ENCODE measurements at regions not wholly inside any gene's neighbourhood (a gene's known extent, or its start where the extent isn't known, plus 50 kb on each side); places are given as distances from the start of the nearest gene placed in this dataset.

- TF ChIP-seq ZNF592 (IDR thresholded peaks at IDR 0.05) (no peak), RB1 (IDR thresholded peaks at IDR 0.05; ENCODE audit: borderline replicate concordance) (no peak), SMAD5 (IDR thresholded peaks at IDR 0.05; ENCODE audit: low read depth) (no peak), YBX1 (IDR thresholded peaks at IDR 0.05) (no peak)
- TF ChIP-seq, protein P1, sequence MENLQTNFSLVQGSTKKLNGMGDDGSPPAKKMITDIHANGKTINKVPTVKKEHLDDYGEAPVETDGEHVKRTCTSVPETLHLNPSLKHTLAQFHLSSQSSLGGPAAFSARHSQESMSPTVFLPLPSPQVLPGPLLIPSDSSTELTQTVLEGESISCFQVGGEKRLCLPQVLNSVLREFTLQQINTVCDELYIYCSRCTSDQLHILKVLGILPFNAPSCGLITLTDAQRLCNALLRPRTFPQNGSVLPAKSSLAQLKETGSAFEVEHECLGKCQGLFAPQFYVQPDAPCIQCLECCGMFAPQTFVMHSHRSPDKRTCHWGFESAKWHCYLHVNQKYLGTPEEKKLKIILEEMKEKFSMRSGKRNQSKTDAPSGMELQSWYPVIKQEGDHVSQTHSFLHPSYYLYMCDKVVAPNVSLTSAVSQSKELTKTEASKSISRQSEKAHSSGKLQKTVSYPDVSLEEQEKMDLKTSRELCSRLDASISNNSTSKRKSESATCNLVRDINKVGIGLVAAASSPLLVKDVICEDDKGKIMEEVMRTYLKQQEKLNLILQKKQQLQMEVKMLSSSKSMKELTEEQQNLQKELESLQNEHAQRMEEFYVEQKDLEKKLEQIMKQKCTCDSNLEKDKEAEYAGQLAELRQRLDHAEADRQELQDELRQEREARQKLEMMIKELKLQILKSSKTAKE (IDR thresholded peaks at IDR 0.05; ENCODE audit: low read depth, poor library complexity, severe bottlenecking), result no peak
Measured at GRCh38 chr12:126523891-126524290, 1458.7 kb downstream of the AACS start (continued).

DNA sequence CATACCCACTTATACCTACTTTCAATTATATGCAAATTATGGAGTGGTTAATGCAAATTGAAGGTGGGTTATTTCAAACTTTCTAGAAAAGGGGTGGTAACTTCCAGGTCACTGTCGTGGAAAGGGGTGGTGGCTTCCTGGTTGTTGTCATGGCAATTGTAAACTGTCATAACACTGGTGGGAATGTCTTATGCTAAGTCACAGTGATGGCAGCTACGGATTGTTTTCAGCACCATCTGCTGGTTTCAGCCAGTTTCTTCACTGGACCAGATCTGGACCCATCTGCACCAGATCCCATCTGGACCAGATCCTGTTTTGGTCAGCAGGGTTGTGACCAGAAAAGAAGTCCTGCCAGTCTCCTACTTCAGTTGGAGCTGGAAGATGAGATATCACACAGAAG is 1469.3 kb downstream of the AACS start:
- SMC1A ChIA-PET (ENCODE audit: uncharacterized antibody, unreplicated experiment), result no interaction called here
- FAIRE-seq (no peak), DNase-seq (ENCODE audit: low read depth, low spot score) (no peak), ATAC-seq (no peak)
- no peaks in the 10 kb centered on the region for H3K79me2 ChIP-seq (ENCODE audit: control insufficient read depth, insufficient read depth, low read length)
- H3K27me3 ChIP-seq (replicated peaks in 1 of 2; ENCODE audit: control insufficient read depth in 2 of 2, insufficient read depth in 2 of 2, low read length in 1 of 2), result no peaks in the 10 kb centered on the region
- BruUV-seq (replicated peaks), result no TSS peak
- H3K4me2 ChIP-seq (ENCODE audit: control insufficient read depth, insufficient read depth), result no peak overlapping the region
- intact Hi-C loops (cut with micrococcal nuclease; ENCODE audit: unreplicated experiment) (no loop called here), in situ Hi-C loops (cut with MboI) (no loop called here)
- H3K36me3 ChIP-seq (ENCODE audit: control insufficient read depth in 2 of 2, insufficient read depth in 2 of 2, low read length in 1 of 2), result no peaks in the 10 kb centered on the region
- H3K9me3 ChIP-seq (replicated peaks; ENCODE audit: control insufficient read depth, insufficient read depth, low read length), result no peaks in the 10 kb centered on the region
- no peaks in the 10 kb centered on the region for H4K20me1 ChIP-seq (ENCODE audit: control insufficient read depth, insufficient read depth)
- CTCF ChIA-PET, result no interaction called here
- WGBS (ENCODE audit: insufficient coverage, insufficient replicate concordance, low lambda C conversion rate, missing lambda C conversion rate), result 0% methylated on average over 2 of the region's 2 CpGs
- no peak overlapping the region for H3K4me3 ChIP-seq
- RAD21 ChIA-PET (ENCODE audit: unreplicated experiment), result no interaction called here
- POLR2A ChIA-PET, result no interaction called here
- no peaks in the 10 kb centered on the region for H3K4me1 ChIP-seq (ENCODE audit: control insufficient read depth, insufficient read depth, low read length)
- H3K27ac ChIP-seq (ENCODE audit: control insufficient read depth, insufficient read depth), result no peak overlapping the region
- H2AFZ ChIP-seq (ENCODE audit: control insufficient read depth, low read depth, low read length), result no peak overlapping the region
- no peak overlapping the region for H3K9ac ChIP-seq (ENCODE audit: control insufficient read depth, insufficient read depth, low read length)
- no peak for TF ChIP-seq TCF7 (IDR thresholded peaks at IDR 0.05; ENCODE audit: borderline replicate concordance)
- TF ChIP-seq JUNB (IDR thresholded peaks at IDR 0.05), result no peak
- TF ChIP-seq CREB1 (IDR thresholded peaks at IDR 0.05; ENCODE audit: low read depth), result no peak
- no peak for TF ChIP-seq RBBP5 (conservative IDR thresholded peaks at IDR 0.05)
- TF ChIP-seq HDGF (IDR thresholded peaks at IDR 0.05), result no peak
- no peak for TF ChIP-seq NRF1 (conservative IDR thresholded peaks at IDR 0.05; ENCODE audit: low read depth, low read length)
- TF ChIP-seq BCL11A (IDR thresholded peaks at IDR 0.05; ENCODE audit: low read depth, low read length), result no peak
- no peak for TF ChIP-seq SREBF2 (IDR thresholded peaks at IDR 0.05; ENCODE audit: low read length)
- TF ChIP-seq, protein P2, sequence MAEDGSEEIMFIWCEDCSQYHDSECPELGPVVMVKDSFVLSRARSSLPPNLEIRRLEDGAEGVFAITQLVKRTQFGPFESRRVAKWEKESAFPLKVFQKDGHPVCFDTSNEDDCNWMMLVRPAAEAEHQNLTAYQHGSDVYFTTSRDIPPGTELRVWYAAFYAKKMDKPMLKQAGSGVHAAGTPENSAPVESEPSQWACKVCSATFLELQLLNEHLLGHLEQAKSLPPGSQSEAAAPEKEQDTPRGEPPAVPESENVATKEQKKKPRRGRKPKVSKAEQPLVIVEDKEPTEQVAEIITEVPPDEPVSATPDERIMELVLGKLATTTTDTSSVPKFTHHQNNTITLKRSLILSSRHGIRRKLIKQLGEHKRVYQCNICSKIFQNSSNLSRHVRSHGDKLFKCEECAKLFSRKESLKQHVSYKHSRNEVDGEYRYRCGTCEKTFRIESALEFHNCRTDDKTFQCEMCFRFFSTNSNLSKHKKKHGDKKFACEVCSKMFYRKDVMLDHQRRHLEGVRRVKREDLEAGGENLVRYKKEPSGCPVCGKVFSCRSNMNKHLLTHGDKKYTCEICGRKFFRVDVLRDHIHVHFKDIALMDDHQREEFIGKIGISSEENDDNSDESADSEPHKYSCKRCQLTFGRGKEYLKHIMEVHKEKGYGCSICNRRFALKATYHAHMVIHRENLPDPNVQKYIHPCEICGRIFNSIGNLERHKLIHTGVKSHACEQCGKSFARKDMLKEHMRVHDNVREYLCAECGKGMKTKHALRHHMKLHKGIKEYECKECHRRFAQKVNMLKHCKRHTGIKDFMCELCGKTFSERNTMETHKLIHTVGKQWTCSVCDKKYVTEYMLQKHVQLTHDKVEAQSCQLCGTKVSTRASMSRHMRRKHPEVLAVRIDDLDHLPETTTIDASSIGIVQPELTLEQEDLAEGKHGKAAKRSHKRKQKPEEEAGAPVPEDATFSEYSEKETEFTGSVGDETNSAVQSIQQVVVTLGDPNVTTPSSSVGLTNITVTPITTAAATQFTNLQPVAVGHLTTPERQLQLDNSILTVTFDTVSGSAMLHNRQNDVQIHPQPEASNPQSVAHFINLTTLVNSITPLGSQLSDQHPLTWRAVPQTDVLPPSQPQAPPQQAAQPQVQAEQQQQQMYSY (CRISPR knock-in tag; IDR thresholded peaks at IDR 0.05), result no peak
- TF ChIP-seq WRNIP1 (IDR thresholded peaks at IDR 0.05; ENCODE audit: borderline replicate concordance, low read depth, low read length), result no peak
- TF ChIP-seq ZNF384 (IDR thresholded peaks at IDR 0.05; ENCODE audit: borderline replicate concordance, low read depth, low read length), result no peak
- TF ChIP-seq NFIC (IDR thresholded peaks at IDR 0.05; ENCODE audit: low read depth, low read length), result no peak
